ENCODE measurements at regions not wholly inside any gene's neighbourhood (a gene's known extent, or its start where the extent isn't known, plus 50 kb on each side); places are given as distances from the start of the nearest gene placed in this dataset.

- in situ Hi-C loops (cut with MboI; ENCODE audit: low pct_unique_long_range_greater_than_20kb, low sequenced_read_pairs, unreplicated experiment) = no loop called here
- TF ChIP-seq CTCF (IDR thresholded peaks at IDR 0.05; ENCODE audit: extremely low read depth, insufficient read depth, missing control alignments) = no peak
- DNase-seq (ENCODE audit: low spot score) = no peak
Measured at GRCh38 chr6:98547634-98548033, 286.7 kb upstream of the POU3F2 start.

GRCh38 chr6:98548301-98548700 lies 286.1 kb upstream of the POU3F2 start:
- DNase-seq (ENCODE audit: low spot score) = no peak
- TF ChIP-seq CTCF (IDR thresholded peaks at IDR 0.05; ENCODE audit: extremely low read depth, insufficient read depth, missing control alignments) = no peak
- in situ Hi-C loops (cut with MboI; ENCODE audit: low pct_unique_long_range_greater_than_20kb, low sequenced_read_pairs, unreplicated experiment) = no loop called here

GRCh38 chr6:98560418-98560817 lies 274.0 kb upstream of the POU3F2 start:
- no peak for DNase-seq (ENCODE audit: low spot score)
- TF ChIP-seq CTCF (IDR thresholded peaks at IDR 0.05; ENCODE audit: extremely low read depth, insufficient read depth, missing control alignments) = no peak
- in situ Hi-C loops (cut with MboI; ENCODE audit: low pct_unique_long_range_greater_than_20kb, low sequenced_read_pairs, unreplicated experiment) = no loop called here

- no peak for DNase-seq (ENCODE audit: low spot score)
- in situ Hi-C loops (cut with MboI; ENCODE audit: low pct_unique_long_range_greater_than_20kb, low sequenced_read_pairs, unreplicated experiment) = no loop called here
- TF ChIP-seq CTCF (IDR thresholded peaks at IDR 0.05; ENCODE audit: extremely low read depth, insufficient read depth, missing control alignments) = no peak
Measured at GRCh38 chr6:98560841-98561240, 273.5 kb upstream of the POU3F2 start.

DNA sequence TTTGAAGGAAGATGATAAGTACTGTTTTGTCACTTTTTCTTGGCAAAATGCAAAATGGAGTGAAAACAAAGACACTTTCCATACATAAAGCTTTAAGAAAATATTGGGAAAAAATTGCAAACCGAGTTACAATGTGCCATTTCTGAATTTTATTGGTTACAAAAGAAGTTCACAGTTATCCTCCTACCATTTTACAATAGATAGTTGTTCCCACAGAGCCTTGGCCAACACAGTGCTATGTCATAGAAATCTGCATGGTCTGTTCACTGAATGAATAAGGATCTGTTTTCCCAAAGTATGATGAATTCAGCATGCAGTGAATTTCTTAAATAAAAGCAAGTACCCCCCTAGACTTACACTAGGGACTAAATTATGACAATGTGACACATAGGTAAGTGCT lies 268.2 kb upstream of the POU3F2 start:
- in situ Hi-C loops (cut with MboI; ENCODE audit: low pct_unique_long_range_greater_than_20kb, low sequenced_read_pairs, unreplicated experiment) = no loop called here
- no peak for DNase-seq (ENCODE audit: low spot score)
- TF ChIP-seq CTCF (IDR thresholded peaks at IDR 0.05; ENCODE audit: extremely low read depth, insufficient read depth, missing control alignments) = no peak

- no peak for DNase-seq (ENCODE audit: low spot score)
- in situ Hi-C loops (cut with MboI; ENCODE audit: low pct_unique_long_range_greater_than_20kb, low sequenced_read_pairs, unreplicated experiment) = no loop called here
- no peak for TF ChIP-seq CTCF (IDR thresholded peaks at IDR 0.05; ENCODE audit: extremely low read depth, insufficient read depth, missing control alignments)
Measured at GRCh38 chr6:98572579-98572978, 261.8 kb upstream of the POU3F2 start.

DNA sequence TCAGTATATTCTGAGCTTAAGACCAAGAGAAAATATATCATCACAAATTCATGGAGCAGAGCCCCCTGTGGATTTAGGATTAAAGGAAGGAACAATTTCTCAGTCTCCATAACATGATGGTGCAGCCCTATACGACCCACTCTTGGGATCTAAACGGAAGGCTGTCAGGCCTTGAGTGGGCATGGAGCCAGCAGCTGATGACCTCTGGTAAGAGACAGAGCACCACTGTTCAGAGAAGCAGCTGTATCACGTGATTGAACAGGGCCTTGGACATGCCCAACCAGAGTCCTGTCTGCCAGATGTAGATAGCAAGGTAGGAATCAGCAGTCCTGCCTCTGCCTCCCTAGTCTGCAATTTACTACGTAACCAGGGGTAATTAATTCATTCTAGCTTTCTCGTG lies 259.4 kb upstream of the POU3F2 start:
- no peak for DNase-seq (ENCODE audit: low spot score)
- TF ChIP-seq CTCF (IDR thresholded peaks at IDR 0.05; ENCODE audit: extremely low read depth, insufficient read depth, missing control alignments) = no peak
- in situ Hi-C loops (cut with MboI; ENCODE audit: low pct_unique_long_range_greater_than_20kb, low sequenced_read_pairs, unreplicated experiment) = no loop called here

All from GM13977 (cell line).